ENCODE measurements at regions not wholly inside any gene's neighbourhood (a gene's known extent, or its start where the extent isn't known, plus 50 kb on each side); places are given as distances from the start of the nearest gene placed in this dataset.
"Not testable (repeated sequence)": the region's sequence is repeated elsewhere in the genome, so short reads cannot be mapped to it uniquely, and the experiment has no call there.

DNA sequence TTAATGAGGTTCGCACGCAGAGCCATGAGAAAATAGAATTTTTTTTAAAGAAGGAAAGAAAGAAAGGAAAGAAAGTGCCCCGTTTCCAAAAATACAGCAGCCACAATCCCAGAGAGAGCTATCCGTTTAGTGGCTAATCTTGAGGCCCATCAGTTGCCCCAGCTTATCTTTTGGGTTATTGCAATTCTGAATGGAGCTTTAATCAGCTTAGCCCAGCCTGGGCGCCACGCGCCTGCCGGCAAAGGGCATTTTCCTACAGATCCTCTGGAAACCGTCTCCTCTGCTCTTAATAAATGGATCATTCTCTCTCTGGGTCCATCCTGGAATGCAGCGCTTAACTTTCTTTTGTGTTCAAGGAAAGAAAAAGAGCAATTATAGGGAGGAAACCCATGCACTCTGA, 413.3 kb downstream of the MAFB start:
- Histone ChIP-seq H3K4me1 (ENCODE audit: control insufficient read depth, insufficient read depth, low read length) (peaks cover 4% of the 10 kb centered on the region), H3K4me3 (ENCODE audit: low read depth, low read length) (no peak overlapping the region), H3K9me3 (ENCODE audit: control insufficient read depth, insufficient read depth, low read depth, low read length) (no peaks in the 10 kb centered on the region), H3K36me3 (ENCODE audit: control insufficient read depth in 2 of 2, insufficient read depth in 1 of 2, low read length in 2 of 2) (no peaks in the 10 kb centered on the region), H3K27ac (ENCODE audit: extremely low read depth, low read depth, low read length) (no peak overlapping the region)
- ChIA-PET CTCF (no interaction called here), POLR2A (no interaction called here)
- TF ChIP-seq, protein P1, sequence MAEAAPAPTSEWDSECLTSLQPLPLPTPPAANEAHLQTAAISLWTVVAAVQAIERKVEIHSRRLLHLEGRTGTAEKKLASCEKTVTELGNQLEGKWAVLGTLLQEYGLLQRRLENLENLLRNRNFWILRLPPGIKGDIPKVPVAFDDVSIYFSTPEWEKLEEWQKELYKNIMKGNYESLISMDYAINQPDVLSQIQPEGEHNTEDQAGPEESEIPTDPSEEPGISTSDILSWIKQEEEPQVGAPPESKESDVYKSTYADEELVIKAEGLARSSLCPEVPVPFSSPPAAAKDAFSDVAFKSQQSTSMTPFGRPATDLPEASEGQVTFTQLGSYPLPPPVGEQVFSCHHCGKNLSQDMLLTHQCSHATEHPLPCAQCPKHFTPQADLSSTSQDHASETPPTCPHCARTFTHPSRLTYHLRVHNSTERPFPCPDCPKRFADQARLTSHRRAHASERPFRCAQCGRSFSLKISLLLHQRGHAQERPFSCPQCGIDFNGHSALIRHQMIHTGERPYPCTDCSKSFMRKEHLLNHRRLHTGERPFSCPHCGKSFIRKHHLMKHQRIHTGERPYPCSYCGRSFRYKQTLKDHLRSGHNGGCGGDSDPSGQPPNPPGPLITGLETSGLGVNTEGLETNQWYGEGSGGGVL (tag by site-specific recombination; IDR thresholded peaks at IDR 0.05) = no peak
- no peak for TF ChIP-seq ZNF10 (tag by site-specific recombination; IDR thresholded peaks at IDR 0.05)
- no peak for TF ChIP-seq ZNF112 (tag by site-specific recombination; IDR thresholded peaks at IDR 0.05)
- TF ChIP-seq SCRT2 (tag by site-specific recombination; IDR thresholded peaks at IDR 0.05) = no peak
- TF ChIP-seq ZNF514 (tag by site-specific recombination; IDR thresholded peaks at IDR 0.05) = no peak
- no peak for TF ChIP-seq HOXD13 (CRISPR knock-in tag; IDR thresholded peaks at IDR 0.05; ENCODE audit: borderline replicate concordance)
- TF ChIP-seq, protein P2, sequence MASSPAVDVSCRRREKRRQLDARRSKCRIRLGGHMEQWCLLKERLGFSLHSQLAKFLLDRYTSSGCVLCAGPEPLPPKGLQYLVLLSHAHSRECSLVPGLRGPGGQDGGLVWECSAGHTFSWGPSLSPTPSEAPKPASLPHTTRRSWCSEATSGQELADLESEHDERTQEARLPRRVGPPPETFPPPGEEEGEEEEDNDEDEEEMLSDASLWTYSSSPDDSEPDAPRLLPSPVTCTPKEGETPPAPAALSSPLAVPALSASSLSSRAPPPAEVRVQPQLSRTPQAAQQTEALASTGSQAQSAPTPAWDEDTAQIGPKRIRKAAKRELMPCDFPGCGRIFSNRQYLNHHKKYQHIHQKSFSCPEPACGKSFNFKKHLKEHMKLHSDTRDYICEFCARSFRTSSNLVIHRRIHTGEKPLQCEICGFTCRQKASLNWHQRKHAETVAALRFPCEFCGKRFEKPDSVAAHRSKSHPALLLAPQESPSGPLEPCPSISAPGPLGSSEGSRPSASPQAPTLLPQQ (tag by site-specific recombination; IDR thresholded peaks at IDR 0.05) = no peak
- no peak for TF ChIP-seq ZNF658 (tag by site-specific recombination; IDR thresholded peaks at IDR 0.05)
- no peak for TF ChIP-seq ZNF560 (tag by site-specific recombination; IDR thresholded peaks at IDR 0.05; ENCODE audit: borderline replicate concordance)
- TF ChIP-seq GFI1B (tag by site-specific recombination; IDR thresholded peaks at IDR 0.05) = no peak
- TF ChIP-seq ZIC2 (tag by site-specific recombination; IDR thresholded peaks at IDR 0.05) = no peak
- no peak for TF ChIP-seq FEZF1 (tag by site-specific recombination; IDR thresholded peaks at IDR 0.05)
- no peak for TF ChIP-seq ZNF16 (tag by site-specific recombination; IDR thresholded peaks at IDR 0.05; ENCODE audit: low read depth)
- TF ChIP-seq, protein P3, sequence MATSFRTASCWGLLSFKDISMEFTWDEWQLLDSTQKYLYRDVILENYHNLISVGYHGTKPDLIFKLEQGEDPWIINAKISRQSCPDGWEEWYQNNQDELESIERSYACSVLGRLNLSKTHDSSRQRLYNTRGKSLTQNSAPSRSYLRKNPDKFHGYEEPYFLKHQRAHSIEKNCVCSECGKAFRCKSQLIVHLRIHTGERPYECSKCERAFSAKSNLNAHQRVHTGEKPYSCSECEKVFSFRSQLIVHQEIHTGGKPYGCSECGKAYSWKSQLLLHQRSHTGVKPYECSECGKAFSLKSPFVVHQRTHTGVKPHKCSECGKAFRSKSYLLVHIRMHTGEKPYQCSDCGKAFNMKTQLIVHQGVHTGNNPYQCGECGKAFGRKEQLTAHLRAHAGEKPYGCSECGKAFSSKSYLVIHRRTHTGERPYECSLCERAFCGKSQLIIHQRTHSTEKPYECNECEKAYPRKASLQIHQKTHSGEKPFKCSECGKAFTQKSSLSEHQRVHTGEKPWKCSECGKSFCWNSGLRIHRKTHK (tag by site-specific recombination; IDR thresholded peaks at IDR 0.05) = no peak

DNA sequence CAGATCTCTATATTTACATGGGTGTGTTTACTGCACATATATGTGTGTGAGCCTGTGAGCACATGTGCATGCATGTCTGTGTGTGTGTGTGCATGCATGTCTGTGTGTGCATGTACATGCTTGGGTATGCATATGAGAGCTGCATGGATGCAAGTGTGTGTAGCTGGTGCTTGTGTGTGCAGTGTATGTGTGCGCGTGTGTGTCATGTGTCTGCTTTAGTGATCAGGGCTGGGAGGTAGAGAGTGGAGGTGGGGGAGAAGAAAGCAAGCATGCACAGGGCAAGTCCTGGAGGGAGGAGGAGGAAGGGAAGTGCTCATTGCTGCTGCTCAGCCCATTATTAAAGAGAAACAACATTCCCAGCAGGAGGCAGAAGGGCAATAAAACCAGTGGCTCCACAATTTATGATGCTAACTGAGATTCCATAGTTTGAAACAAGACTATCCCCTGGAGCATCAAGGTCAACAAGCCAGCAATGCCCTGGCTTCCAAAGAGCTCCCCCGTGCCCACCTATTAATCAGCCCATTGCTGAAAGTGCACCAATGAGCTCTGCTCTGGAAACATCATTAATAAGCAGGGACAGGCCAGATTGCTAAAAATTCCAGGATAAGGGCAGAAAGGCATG, 414.0 kb downstream of the MAFB start:
- Histone ChIP-seq H3K27ac (ENCODE audit: extremely low read depth, low read depth, low read length) (no peak overlapping the region), H3K9me3 (ENCODE audit: control insufficient read depth, insufficient read depth, low read depth, low read length) (no peaks in the 10 kb centered on the region), H3K4me3 (ENCODE audit: low read depth, low read length) (no peak overlapping the region), H3K4me1 (ENCODE audit: control insufficient read depth, insufficient read depth, low read length) (peaks cover 4% of the 10 kb centered on the region), H3K36me3 (ENCODE audit: control insufficient read depth in 2 of 2, insufficient read depth in 1 of 2, low read length in 2 of 2) (no peaks in the 10 kb centered on the region)
- TF ChIP-seq GLIS1 (tag by site-specific recombination; IDR thresholded peaks at IDR 0.05) = peak; percentile 55
- TF ChIP-seq ZNF223 (tag by site-specific recombination; IDR thresholded peaks at IDR 0.05) = no peak
- TF ChIP-seq FEZF1 (tag by site-specific recombination; IDR thresholded peaks at IDR 0.05) = peak; percentile 53; the same call in 1 of the 2 replicates
- peak; percentile 63 for TF ChIP-seq ZIC2 (tag by site-specific recombination; IDR thresholded peaks at IDR 0.05)
- no peak for TF ChIP-seq BCL11A (tag by site-specific recombination; IDR thresholded peaks at IDR 0.05; ENCODE audit: low read depth)
- peak; percentile 77; the same call in 1 of the 2 replicates for TF ChIP-seq TRIM28 (IDR thresholded peaks at IDR 0.05; ENCODE audit: borderline replicate concordance, low read length)
- TF ChIP-seq, protein P4, sequence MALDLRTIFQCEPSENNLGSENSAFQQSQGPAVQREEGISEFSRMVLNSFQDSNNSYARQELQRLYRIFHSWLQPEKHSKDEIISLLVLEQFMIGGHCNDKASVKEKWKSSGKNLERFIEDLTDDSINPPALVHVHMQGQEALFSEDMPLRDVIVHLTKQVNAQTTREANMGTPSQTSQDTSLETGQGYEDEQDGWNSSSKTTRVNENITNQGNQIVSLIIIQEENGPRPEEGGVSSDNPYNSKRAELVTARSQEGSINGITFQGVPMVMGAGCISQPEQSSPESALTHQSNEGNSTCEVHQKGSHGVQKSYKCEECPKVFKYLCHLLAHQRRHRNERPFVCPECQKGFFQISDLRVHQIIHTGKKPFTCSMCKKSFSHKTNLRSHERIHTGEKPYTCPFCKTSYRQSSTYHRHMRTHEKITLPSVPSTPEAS (tag by site-specific recombination; IDR thresholded peaks at IDR 0.05) = peak; percentile 42; the same call in 1 of the 2 replicates
- ChIA-PET POLR2A (no interaction called here), CTCF (no interaction called here)

DNA sequence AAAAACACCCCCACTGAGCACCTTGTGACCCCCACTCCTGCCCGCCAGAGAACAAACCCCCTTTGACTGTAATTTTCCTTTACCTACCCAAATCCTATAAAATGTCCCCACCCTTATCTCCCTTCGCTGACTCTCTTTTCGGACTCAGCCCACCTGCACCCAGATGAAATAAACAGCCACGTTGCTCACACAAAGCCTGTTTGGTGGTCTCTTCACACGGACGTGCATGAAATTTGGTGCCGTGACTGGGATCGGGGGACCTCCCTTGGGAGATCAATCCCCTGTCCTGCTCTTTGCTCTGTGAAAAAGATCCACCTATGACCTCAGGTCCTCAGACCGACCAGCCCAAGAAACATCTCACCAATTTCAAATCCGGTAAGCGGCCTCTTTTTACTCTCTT, 419.8 kb downstream of the MAFB start:
- H3K36me3 ChIP-seq (ENCODE audit: control insufficient read depth in 2 of 2, insufficient read depth in 1 of 2, low read length in 2 of 2); H3K27ac ChIP-seq (ENCODE audit: extremely low read depth, low read depth, low read length); H3K4me3 ChIP-seq (ENCODE audit: low read depth, low read length); H3K4me1 ChIP-seq (ENCODE audit: control insufficient read depth, insufficient read depth, low read length); CTCF ChIA-PET; POLR2A ChIA-PET; H3K9me3 ChIP-seq (ENCODE audit: control insufficient read depth, insufficient read depth, low read depth, low read length): not testable (repeated sequence)

All from HEK293 (cell line).